ENCODE measurements at regions not wholly inside any gene's neighbourhood (a gene's known extent, or its start where the extent isn't known, plus 50 kb on each side); places are given as distances from the start of the nearest gene placed in this dataset.
"Not testable (repeated sequence)": the region's sequence is repeated elsewhere in the genome, so short reads cannot be mapped to it uniquely, and the experiment has no call there.

DNA sequence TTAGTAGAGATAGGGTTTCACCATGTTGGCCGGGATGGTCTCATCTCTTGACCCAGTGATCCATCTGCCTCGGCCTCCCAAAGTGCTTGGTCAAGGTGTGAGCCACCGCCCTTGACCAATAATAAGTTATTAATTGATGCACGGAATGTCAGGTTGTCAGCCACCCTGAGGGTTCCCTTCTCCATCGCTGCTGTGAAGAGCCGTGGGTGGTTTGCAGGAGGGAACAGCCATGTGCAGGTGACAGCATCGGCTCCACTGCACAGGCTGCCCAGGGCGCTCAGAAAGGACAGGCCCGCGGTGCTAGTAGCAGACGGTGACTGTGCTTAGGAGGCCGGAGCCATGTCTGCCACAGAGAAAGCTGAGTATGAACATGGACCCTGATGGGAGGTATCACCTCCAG lies 814.0 kb downstream of the BRD1 start:
- no peak for DNase-seq

DNA sequence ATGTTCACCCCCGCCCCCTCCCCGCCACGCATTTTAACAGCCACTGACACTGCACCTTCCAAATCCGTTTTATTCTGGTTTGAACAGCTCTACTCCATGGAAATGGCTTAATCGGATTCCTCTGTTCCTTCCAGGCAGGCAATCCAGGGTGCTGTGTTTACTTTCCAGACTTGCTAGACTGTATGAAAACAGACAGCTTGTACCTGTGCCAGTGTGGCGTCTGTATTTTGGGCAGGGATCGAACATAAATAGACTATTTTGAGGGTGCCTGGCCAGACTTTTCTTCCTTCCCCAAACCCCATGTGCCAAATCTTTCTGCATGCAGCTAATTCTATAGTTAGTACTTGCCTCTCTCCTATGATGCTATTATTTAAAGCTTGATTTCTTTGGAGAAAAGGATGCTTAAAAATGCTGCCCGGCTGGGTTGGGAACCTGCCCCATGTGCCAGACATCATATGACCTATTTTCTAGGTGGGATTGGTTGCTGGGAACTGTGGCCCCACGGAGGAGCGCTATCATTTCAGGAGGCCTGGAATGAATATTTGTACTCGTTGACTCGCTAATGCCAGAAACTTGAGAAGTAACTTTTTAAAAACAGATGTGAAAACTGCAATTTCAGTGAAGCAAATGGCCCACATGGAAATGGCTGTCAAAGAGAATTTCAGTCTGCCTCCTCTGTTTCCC lies 814.8 kb downstream of the BRD1 start:
- no peak for DNase-seq

DNA sequence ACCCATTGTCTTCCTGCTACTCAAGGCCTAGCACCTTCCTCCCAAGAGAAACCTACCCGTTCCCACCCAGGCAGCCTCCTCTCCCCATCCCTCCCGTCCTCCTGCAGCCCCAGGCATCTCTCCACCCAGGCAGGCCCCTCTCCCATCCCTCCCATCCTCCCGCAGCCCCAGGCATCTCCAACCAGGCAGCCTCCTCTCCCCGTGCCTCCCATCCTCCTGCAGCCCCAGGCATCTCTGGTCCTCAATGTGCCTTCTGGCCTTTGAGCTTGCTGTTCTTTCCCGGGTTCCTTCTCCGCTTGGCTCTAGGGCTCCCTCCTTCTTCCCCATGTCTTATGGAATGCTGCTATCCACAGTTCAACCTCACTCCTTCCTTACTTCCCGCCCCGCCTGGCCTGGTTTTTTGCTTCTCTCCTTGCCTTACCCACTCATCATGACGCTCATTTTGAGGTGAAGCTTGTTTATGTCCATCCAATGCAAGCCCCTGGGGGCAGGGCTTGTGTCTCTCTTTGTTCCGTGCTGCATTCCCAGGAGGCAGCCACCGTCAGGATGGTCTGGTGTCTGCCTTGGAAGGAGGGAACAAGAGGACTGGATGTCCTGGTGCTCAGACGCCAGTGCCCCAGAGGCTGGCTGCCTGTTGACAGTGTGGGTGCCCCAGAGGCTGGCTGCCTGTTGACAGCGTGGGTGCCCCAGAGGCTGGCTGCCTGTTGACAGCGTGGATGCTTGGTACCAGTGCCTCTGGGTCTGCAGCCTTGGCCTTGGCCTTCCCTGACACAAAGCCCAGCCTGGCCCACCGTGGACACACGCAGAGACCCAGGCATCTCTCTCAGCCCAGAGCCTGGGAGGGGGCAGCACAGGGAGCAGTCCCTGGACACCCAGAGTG lies 815.7 kb downstream of the BRD1 start:
- no peak for DNase-seq

GRCh38 chr22:49011379-49011768 lies 816.3 kb downstream of the BRD1 start:
- no peak for DNase-seq

DNA sequence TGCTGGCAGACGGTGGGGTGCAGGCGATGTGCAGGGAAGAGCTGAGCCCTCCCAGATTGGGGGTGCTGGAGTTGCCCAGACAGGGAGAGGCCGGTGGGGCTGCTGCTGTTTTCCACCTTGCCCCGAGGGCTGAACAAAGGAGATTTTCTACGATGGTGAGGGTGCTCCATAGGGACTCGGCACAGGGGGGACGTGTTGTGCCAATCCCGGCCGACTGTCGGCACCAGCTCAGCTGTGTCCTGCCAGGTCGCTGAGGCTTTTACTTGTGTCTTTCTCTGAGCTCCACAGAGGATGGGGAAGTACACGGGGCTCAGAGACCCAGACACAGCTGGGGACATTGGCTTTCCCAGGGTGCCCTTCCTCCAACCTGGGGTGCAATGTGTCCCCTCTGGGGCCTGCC lies 816.8 kb downstream of the BRD1 start:
- DNase-seq, result no peak

DNA sequence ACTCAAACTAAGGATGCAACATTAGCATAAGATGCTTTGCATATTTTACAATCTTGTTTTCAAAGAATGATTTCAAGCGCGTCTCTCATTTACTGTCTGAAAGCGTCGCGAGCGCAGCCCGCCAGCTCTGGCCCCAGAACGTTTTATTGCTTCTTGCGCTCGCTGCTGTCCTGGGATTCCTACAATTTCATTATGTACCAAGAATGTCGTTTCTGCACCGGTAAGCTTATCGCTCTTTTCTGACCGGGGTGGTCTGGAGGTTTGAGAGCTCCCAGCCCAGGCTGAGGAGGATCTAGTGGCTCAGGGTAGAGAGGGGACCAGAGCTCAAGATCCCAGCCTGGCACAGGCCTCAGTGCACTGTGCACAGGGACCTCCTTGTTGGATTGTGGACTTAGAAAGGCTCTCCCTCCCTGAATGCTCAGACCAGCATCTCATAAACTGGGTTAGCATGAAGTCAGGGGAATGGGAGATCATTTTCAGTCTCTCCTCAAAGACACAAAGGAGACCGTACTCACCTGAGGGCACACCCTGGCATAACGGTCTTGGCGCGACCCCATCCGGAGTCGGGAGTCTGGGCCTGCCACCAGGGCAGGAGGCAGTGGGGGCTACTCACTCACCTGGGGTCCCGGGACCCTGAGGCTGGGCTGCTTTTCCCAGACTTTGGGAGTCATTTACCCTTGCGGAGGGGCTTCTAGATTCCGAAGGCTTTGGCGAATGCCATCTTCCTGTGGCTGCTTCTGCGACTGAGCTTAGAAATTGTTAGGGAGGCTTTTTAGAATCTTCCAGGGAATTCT lies 817.4 kb downstream of the BRD1 start:
- no peak for DNase-seq

GRCh38 chr22:49009359-49010063 lies 818.2 kb downstream of the BRD1 start:
- no peak for DNase-seq

DNA sequence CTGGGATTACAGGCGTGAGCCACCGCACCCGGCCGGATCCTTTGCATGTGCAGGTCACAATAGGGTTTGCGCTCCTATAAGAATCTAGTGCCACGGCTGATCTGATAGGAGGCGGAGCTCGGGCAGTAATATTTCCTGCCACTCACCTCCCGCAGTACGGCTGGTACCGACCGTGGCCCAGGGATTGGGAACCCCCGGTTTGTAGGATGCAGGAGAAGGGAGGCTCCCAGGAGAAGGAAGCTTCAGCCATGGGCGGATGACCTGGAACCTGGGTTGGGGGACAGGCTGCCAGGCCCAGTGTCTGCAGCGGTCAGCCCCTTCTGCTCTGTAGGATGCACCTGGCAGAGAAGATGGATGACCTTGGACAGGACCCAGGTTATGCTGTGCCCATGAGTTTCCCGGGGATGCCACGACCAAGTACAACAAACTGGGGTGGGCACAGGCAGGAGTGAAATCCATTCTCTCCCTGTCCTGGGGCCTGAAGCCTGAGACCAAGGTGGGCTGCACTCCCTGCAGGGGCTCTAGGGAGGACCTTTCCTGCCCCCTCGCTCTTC lies 818.9 kb downstream of the BRD1 start:
- no peak for DNase-seq

DNA sequence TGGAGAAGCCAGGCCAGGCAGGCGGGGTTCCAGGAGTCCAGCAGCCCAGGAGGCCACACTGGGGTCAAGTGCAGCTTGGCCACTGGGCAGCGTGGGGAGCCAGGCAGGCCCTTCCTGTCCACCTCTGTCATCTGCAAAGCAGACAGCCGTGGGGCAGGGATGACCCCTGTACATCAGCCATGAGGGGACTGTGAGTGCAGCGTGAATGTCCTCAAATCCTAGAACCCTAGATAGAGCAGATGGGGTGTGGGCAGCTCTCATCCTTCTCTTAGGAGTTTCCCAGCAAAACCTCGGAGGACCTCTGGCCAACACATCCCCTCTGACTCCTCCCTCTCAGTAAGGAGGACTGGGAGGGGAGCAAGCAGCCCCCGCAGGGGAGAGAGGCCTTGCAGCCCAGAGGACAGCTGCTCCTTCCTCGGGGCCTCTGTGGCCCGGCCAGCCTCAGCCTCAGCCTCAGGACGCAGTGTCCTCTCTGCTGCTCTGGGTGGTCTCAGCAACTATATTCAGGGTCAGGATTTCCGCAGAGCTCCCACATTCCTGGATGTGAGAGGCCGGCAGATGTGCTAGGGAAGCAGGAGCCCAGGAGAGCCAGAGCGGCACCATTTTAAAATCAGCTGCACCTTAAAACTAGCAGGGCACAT lies 820.5 kb downstream of the BRD1 start:
- no peak for DNase-seq

DNA sequence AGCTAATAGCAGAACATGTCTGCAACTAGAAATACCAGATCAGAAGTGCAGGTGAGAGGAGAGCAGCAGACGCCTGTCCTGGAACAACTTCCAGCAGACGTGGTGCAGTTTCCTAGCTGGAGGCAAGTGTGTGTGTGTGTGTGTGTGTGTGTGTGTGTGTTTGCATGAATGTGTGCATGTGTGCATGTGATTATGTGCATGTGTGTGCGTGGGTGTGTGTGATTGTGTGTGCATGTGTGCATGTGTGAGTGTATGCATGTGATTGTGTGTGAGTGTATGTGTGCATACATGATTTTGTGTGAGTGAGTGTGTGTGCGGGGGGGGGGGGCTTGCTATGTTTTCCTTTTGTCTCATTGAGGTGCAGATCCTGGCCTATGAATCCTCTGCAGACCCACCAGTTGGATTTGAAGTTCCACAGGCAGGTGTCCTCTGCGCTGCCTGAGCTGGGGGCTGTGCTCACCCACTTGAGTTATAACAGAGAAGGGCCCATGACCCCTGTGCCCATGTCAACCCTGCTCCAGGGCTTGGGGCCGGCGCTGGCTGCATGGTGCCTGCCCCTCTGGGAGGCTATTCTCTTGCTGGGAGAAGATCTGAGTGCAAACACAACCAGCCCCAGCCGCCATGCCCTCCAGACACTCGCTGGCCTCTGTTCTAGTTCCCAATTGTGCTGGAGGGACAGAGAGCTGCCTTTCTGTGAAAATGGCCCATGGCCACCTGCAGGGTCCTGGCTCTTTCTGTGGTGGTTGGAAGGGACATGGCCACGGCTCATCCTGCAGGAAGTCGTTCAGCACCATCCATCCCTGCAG lies 821.3 kb downstream of the BRD1 start:
- DNase-seq, result no peak

- no peak for DNase-seq
These were observed 822.1 kb downstream of the BRD1 start for GRCh38 chr22:49005557-49005956.

- no peak for DNase-seq
These were observed 822.9 kb downstream of the BRD1 start for GRCh38 chr22:49004484-49005399.

DNA sequence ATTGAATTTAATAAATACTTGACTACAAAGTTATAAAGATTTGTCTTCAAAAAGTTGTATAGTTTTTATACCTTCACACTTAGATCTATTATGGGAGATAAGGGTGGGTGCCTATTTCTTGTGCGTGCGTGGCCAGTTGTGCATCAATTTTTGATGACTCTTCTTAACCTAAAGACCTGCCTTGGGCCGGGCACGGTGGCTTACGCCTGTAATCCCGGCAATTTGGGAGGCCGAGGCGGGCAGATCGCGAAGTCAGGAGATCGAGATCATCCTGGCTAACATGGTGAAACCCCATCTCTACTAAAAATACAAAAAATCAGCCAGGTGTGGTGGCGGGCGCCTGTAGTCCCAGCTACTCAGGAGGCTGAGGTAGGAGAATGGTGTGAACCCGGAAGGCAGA lies 830.1 kb downstream of the BRD1 start:
- not testable (repeated sequence) for DNase-seq

DNA sequence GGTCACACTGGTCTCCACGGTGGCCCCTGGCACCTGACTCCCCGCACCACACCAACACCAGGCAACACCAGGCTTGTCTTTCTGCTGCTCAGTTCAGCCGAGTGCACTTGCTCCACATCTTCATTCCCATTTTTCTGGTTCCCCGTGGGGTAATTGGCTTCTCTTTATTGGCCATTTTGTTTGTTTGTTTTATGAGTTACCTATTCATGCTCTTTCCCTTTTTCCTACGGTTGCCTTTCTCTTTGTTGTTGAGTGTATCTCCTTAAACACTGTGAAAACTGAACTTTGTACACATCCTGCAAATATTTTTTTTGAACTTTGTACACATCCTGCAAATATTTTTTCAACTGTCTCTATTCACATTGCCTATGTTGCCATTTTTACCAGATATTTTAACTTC lies 834.0 kb downstream of the BRD1 start:
- no peak for DNase-seq

DNA sequence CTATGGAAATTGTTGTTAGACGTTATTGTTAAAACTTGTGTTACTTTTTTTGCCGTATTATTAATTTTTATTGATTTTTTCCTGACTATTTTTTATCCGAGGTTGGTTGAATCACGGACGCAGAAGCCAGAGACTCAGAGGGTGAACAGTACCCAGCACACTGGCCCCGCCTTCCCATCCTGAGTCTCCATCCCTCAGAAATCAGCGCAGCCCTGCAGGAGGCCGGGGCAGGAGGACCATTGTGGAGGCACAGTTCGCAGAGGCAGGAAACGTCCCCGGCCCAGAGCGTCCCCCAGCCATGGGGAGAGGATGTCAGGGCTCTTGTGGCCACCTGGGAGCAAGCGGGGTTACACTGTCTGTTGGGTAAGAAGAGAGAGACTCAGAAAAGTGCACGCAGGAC lies 843.0 kb downstream of the BRD1 start:
- DNase-seq, result no peak

GRCh38 chr22:48982321-48982905 lies 845.3 kb downstream of the BRD1 start:
- no peak for DNase-seq

DNA sequence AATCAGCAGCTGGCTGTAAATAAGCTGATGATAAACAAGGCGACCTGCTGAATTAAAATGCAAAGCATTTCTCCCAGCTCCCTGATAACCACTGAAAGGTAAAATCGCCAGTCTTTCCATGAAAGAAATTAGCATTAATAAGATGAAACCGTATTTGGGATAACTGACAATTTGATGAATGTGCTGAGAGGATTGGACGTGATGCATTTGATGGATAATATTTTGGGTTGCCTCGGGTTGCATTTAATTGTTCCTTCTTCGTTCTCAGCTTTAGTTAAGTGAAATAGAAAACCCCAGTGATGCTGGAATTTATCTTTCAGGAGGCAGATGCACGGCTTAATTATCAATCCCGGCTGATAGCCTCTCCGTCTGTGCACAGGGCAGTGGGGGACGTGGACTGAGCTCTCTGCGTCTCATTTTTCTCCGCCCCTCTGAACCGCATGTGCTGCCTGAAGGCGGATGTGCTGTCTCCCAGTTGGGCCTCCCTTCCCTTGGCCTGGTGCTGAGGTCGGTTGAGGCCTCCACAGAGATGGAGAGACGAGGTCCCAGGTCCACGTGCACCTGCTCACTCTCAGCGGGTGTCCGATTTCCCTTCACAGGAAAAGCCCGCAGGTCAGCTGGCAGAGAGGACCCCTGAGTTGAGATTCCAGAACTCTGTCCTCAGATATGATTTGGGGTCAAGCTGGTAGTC lies 846.2 kb downstream of the BRD1 start:
- no peak for DNase-seq

DNA sequence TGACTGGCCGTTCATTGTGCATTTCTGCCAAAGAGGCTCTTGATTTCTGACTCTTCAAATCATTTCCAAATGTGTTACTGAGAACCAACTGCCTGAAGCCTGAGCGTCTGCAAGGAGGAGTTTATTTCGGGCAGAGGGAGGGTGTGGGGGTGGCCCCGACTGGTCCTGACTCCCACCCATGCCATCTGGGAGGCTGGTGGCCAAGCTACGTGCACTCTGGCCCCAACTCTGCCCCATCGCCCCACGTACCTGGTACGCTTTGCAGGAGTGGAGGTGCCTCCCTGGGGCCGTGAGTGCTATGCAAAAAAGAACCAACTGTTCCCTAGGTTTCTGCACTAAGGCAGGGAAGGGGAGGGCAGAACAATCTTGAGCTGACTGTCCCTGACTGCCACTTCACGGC lies 846.8 kb downstream of the BRD1 start:
- no peak for DNase-seq

DNA sequence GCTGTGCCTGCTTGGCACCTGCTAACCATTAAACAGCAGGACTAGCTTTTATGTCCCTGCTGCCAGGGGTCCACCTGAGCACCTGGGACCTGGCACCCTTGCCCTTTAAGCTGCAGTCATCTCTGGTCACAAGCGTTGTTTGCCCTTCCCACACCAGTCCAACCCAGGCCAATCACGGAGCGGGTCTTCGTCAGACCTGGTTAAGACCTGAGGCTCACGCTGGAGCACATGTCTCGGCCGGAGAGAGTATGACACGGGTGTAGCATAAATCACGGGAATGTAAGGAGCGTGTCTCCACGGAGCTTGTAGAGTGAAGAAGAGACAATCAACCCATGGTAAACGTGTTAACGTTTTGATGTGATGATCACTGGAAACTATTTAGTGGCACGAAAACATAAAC lies 847.3 kb downstream of the BRD1 start:
- DNase-seq, result no peak

Data from SW 1271 (cell line).